Fibroblast of skin of back (primary cell): ENCODE measurements at regions not wholly inside any gene's neighbourhood (a gene's known extent, or its start where the extent isn't known, plus 50 kb on each side); places are given as distances from the start of the nearest gene placed in this dataset.

Experiments
- DNase-seq: peaks from one replicate; pipeline ENCODE4 v3.0.0-alpha.2; 2013

- no peak for DNase-seq
Observed at GRCh38 chr1:56417646-56418045, 161.7 kb downstream of the PLPP3 start.

GRCh38 chr1:56416495-56416894, 162.9 kb downstream of the PLPP3 start:
- no peak for DNase-seq

GRCh38 chr1:56415720-56416119, 163.6 kb downstream of the PLPP3 start:
- DNase-seq, result no peak

GRCh38 chr1:56415258-56415657, 164.1 kb downstream of the PLPP3 start:
- no peak for DNase-seq

- no peak for DNase-seq
Observed at GRCh38 chr1:56414728-56415224, 164.6 kb downstream of the PLPP3 start.

GRCh38 chr1:56413671-56414199, 165.6 kb downstream of the PLPP3 start:
- no peak for DNase-seq

GRCh38 chr1:56411484-56412180, 167.7 kb downstream of the PLPP3 start:
- DNase-seq, result no peak

GRCh38 chr1:56411021-56411420, 168.3 kb downstream of the PLPP3 start:
- DNase-seq, result no peak

GRCh38 chr1:56410405-56410804, 169.0 kb downstream of the PLPP3 start:
- no peak for DNase-seq

- DNase-seq, result no peak
Observed at GRCh38 chr1:56409112-56409691, 170.2 kb downstream of the PLPP3 start.

- DNase-seq, result no peak
Observed at GRCh38 chr1:56406821-56407220, 172.5 kb downstream of the PLPP3 start.

GRCh38 chr1:56404561-56405030, 174.8 kb downstream of the PLPP3 start:
- no peak for DNase-seq

GRCh38 chr1:56404066-56404465, 175.3 kb downstream of the PLPP3 start:
- no peak for DNase-seq

GRCh38 chr1:56403321-56403720, 176.0 kb downstream of the PLPP3 start:
- DNase-seq, result no peak

GRCh38 chr1:56401191-56401590, 178.2 kb downstream of the PLPP3 start:
- DNase-seq, result no peak

GRCh38 chr1:56400526-56400925, 178.8 kb downstream of the PLPP3 start:
- no peak for DNase-seq

GRCh38 chr1:56399795-56400194, 179.6 kb downstream of the PLPP3 start:
- no peak for DNase-seq

GRCh38 chr1:56399326-56399725, 180.0 kb downstream of the PLPP3 start:
- no peak for DNase-seq

GRCh38 chr1:56397811-56398231, 181.5 kb downstream of the PLPP3 start:
- DNase-seq, result no peak

GRCh38 chr1:56397409-56397808, 182.0 kb downstream of the PLPP3 start:
- no peak for DNase-seq

GRCh38 chr1:56396581-56396980, 182.8 kb downstream of the PLPP3 start:
- no peak for DNase-seq

- DNase-seq, result no peak
Observed at GRCh38 chr1:56395776-56396175, 183.6 kb downstream of the PLPP3 start.

GRCh38 chr1:56394298-56394697, 185.1 kb downstream of the PLPP3 start:
- DNase-seq, result no peak
